ENCODE measurements at regions not wholly inside any gene's neighbourhood (a gene's known extent, or its start where the extent isn't known, plus 50 kb on each side); places are given as distances from the start of the nearest gene placed in this dataset.

- ATAC-seq (ENCODE audit: low FRiP score) (no peak), DNase-seq (ENCODE audit: low spot score) (no peak)
- TF ChIP-seq CTCF (IDR thresholded peaks at IDR 0.05): no peak
Measured at GRCh38 chr6:12590901-12591300, 125.7 kb upstream of the PHACTR1 start.

DNA sequence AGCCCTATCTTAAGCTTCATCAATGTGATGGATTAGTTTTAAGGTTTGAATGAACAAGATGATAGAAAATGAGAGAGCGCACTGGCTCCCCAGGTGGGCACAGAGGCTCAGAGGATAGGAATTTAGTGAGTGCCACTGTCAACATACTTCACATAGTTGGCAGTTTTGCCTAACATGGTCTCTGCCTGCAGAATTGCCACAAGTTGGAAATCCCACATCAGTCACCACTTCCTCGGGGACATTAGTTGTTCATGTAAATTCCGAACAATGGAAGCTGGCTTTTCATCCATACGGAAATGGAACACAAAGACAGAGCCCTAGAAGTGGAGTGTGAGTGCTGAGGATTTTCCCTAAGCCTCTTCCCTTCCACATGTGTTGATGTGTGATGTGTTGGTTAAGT, 123.9 kb upstream of the PHACTR1 start:
- no peak for TF ChIP-seq CTCF (IDR thresholded peaks at IDR 0.05)
- ATAC-seq (ENCODE audit: low FRiP score): no peak
- no peak for DNase-seq (ENCODE audit: low spot score)

GRCh38 chr6:12593771-12594529, 122.6 kb upstream of the PHACTR1 start:
- ATAC-seq (ENCODE audit: low FRiP score) (no peak), DNase-seq (ENCODE audit: low spot score) (no peak)
- no peak for TF ChIP-seq CTCF (IDR thresholded peaks at IDR 0.05)

DNA sequence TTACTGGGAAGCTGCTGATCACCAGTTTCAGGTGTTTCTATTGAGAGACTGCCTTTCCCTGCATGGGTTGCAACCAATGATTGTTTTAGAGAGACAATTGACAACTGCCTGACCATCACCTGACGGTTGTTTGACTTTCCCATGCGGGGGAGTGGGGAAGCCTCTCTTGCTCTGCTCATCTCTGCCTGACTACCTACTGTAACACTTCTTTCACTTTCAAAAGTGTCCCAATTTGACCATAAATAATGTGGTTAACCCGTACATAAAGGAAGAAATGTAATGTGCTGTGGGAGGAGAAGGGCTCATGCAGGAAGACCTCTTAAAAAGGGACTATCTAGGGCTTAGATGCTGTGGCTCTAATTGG, 122.1 kb upstream of the PHACTR1 start:
- ATAC-seq (ENCODE audit: low FRiP score) (no peak), DNase-seq (ENCODE audit: low spot score) (no peak)
- TF ChIP-seq CTCF (IDR thresholded peaks at IDR 0.05): no peak

- DNase-seq (ENCODE audit: low spot score) (no peak), ATAC-seq (ENCODE audit: low FRiP score) (peak; percentile 74)
- no peak for TF ChIP-seq CTCF (IDR thresholded peaks at IDR 0.05)
Measured at GRCh38 chr6:12595161-12595811, 121.3 kb upstream of the PHACTR1 start.

- no peak for TF ChIP-seq CTCF (IDR thresholded peaks at IDR 0.05)
- DNase-seq (ENCODE audit: low spot score) (no peak), ATAC-seq (ENCODE audit: low FRiP score) (no peak)
Measured at GRCh38 chr6:12596731-12597130, 119.8 kb upstream of the PHACTR1 start.

DNA sequence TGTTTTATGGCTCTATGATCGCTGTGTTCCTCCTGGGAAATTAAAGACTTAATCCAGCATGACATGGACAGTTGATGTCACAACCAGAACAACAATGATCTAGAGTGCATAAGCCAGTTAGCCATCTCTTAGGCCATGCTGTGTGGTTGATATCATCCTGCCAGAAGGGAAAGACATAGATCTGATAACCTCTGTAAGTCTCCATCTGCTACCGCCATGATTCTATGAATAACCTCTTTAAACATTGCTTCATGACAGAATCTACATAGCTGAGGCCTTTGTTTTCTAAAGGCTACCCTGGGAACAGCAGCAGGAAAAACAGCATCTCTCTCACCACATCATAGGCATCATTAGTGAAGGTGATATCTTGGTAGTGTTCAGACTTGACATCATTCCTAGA, 117.6 kb upstream of the PHACTR1 start:
- DNase-seq (ENCODE audit: low spot score) (no peak), ATAC-seq (ENCODE audit: low FRiP score) (no peak)
- no peak for TF ChIP-seq CTCF (IDR thresholded peaks at IDR 0.05)

Measured in omental fat pad (tissue), 3 donors.